Right lobe of liver (tissue), 6 donors: ENCODE measurements at regions not wholly inside any gene's neighbourhood (a gene's known extent, or its start where the extent isn't known, plus 50 kb on each side); places are given as distances from the start of the nearest gene placed in this dataset.

Source experiments
- ATAC-seq, 4 donors: fragments of 200-7000 bp; cut with Tn5 transposase; one replicate each; pipeline ENCODE4 v1.9.1; 2020; ENCODE audit warnings: mild to moderate bottlenecking in 4 of 4, moderate library complexity in 4 of 4
- DNase-seq, 3 donors: peaks; one replicate each; pipeline ENCODE4 v3.0.0-alpha.2; 2020
- H3K27ac ChIP-seq, 3 donors: fragments of 200-600 bp; one replicate each; pipeline ENCODE4 v1.8.0; 2022
- H3K27me3 ChIP-seq, 2 donors: fragments of 200-600 bp; one replicate each; pipeline ENCODE4 v1.8.0; 2022
- H3K36me3 ChIP-seq, 4 donors: fragments of 200-600 bp; sonication (generic) in 1 of 4; one replicate each; pipeline versions ENCODE4 v1.5.1 to v1.8.0; 2017 to 2022; ENCODE audit warnings: control low read depth in 1 of 4
- H3K4me1 ChIP-seq, 4 donors: fragments of 200-600 bp; sonication (generic) in 1 of 4; one replicate each; pipeline versions ENCODE4 v1.5.1 to v1.8.0; 2017 to 2022; ENCODE audit warnings: control low read depth in 1 of 4
- H3K4me3 ChIP-seq, 3 donors: fragments of 200-600 bp; one replicate each; pipeline ENCODE4 v1.8.0; 2022
- H3K9me3 ChIP-seq, 4 donors: fragments of 200-600 bp; sonication (generic) in 1 of 4; one replicate each; pipeline versions ENCODE4 v1.5.1 to v1.8.0; 2017 to 2022; ENCODE audit warnings: control low read depth in 1 of 4
- POLR2A ChIP-seq: fragments of 450-650 bp; IDR thresholded peaks from one replicate; pipeline ENCODE4 v1.6.1; 2017; ENCODE audit warnings: antibody characterized with exemption, mild to moderate bottlenecking
- WGBS: methylation state at CpG from one replicate; pipeline ENCODE4 v1.1.6; 2018; ENCODE audit warnings: low coverage, low lambda C conversion rate; ENCODE audit not compliant: insufficient coverage; ENCODE audit errors: missing lambda C conversion rate; 5-methylcytosine and 5-hydroxymethylcytosine counted together
- intact Hi-C, 2 donors: fragments of 100-400 bp; cut with DNase I; formaldehyde crosslinking; loops; one replicate each; pipeline versions ENCODE4 v1.11.2 to v1.14.1; 2022
- TF ChIP-seq, protein P1 (sequence below), 4 donors: fragments of 200-600 bp in 3 of 4; fragments of 450-650 bp in 1 of 4; IDR thresholded peaks; one replicate each; pipeline versions ENCODE4 v1.5.1 to v1.8.0; 2016 to 2022; ENCODE audit warnings: antibody characterized with exemption in 4 of 4, mild to moderate bottlenecking in 2 of 4
- donor health status: DM: no; HTN: yes; CAD: no.
- donor health status: DM: no; HTN: no; CAD: no.
- donor health status: DM: no; HTN: no; CAD: no.
- donor health status: DM: no; HTN: yes; CAD: no.
- donor health status: DM: no; HTN: yes; CAD: no.

DNA sequence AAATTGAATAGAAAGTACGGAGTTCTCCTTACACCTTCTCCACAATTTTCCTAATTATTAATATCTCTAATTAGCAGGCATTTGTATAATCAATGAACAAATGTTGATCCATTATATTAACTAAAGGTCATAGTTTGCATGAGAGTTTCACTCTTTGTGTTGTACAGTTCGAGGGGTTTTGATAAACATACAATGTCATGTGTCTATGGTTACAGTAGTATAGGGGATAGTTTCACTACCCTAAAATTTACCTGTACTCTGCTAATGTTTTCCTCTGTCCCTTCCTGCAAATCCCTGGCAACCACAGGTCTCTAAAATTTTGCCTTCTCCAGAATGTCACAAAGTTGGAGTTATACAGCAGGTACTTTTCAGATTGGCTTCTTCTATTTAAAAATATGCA lies 1199.8 kb upstream of the GJE1 start:
- intact Hi-C loops = no loop called here
- no peak for ATAC-seq
- no peaks in the 10 kb centered on the region for H3K4me1 ChIP-seq
- WGBS = 70% methylated on average over 2 of the region's 2 CpGs
- no peak overlapping the region for H3K27ac ChIP-seq
- H3K36me3 ChIP-seq = no peaks in the 10 kb centered on the region
- no peaks in the 10 kb centered on the region for H3K27me3 ChIP-seq
- H3K9me3 ChIP-seq = no peaks in the 10 kb centered on the region
- no peak for TF ChIP-seq POLR2A
- TF ChIP-seq, protein P1, sequence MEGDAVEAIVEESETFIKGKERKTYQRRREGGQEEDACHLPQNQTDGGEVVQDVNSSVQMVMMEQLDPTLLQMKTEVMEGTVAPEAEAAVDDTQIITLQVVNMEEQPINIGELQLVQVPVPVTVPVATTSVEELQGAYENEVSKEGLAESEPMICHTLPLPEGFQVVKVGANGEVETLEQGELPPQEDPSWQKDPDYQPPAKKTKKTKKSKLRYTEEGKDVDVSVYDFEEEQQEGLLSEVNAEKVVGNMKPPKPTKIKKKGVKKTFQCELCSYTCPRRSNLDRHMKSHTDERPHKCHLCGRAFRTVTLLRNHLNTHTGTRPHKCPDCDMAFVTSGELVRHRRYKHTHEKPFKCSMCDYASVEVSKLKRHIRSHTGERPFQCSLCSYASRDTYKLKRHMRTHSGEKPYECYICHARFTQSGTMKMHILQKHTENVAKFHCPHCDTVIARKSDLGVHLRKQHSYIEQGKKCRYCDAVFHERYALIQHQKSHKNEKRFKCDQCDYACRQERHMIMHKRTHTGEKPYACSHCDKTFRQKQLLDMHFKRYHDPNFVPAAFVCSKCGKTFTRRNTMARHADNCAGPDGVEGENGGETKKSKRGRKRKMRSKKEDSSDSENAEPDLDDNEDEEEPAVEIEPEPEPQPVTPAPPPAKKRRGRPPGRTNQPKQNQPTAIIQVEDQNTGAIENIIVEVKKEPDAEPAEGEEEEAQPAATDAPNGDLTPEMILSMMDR (IDR thresholded peaks at IDR 0.05) = no peak
- no peak overlapping the region for H3K4me3 ChIP-seq
- DNase-seq = no peak

DNA sequence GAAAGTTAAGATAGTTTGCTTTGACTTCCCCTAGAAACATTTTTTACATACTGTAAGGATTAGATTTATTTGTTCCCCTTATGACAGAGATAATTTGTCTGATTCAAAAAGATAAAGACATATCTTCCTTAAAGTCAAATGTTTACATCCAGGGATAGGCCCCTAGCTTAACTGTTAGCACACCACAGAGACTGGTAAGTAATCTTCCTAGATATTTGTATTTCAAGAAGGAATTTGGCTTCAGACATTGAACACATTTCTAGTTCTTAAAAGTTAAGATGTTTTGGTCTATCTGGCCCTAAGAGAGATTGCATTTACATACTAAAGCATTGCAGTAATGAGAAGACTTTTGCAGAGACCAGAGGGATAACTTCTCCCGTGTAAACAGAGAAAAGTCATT lies 1201.1 kb upstream of the GJE1 start:
- no peak overlapping the region for H3K4me3 ChIP-seq
- intact Hi-C loops = no loop called here
- H3K36me3 ChIP-seq = peaks cover 0 to 4% (median 0%) of the 10 kb centered on the region in 4 donors
- H3K27ac ChIP-seq = no peak overlapping the region
- no peaks in the 10 kb centered on the region for H3K4me1 ChIP-seq
- WGBS = 59% methylated on average over 1 of the region's 1 CpG
- ATAC-seq (no peak), DNase-seq (no peak)
- no peaks in the 10 kb centered on the region for H3K27me3 ChIP-seq
- TF ChIP-seq, protein P1 (IDR thresholded peaks at IDR 0.05) = no peak
- no peak for TF ChIP-seq POLR2A
- no peaks in the 10 kb centered on the region for H3K9me3 ChIP-seq

DNA sequence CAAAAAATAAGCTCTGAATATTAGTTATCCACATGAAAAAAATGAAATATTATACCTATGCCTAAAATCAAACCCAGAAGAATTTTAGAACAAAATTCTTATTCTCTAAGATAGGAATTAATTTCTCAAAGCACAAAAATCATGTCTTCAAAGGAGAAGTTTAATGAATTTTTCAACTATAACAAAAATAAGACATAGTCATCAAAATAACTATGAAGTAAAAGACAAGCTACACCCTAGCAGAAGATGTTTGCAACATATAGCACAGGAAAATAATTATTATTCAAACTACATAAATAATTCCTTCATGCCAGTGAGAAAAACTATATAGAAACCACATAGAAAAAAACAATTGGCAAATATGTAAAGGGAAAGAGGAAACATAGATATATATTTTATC lies 1203.6 kb upstream of the GJE1 start:
- no peak for DNase-seq

DNA sequence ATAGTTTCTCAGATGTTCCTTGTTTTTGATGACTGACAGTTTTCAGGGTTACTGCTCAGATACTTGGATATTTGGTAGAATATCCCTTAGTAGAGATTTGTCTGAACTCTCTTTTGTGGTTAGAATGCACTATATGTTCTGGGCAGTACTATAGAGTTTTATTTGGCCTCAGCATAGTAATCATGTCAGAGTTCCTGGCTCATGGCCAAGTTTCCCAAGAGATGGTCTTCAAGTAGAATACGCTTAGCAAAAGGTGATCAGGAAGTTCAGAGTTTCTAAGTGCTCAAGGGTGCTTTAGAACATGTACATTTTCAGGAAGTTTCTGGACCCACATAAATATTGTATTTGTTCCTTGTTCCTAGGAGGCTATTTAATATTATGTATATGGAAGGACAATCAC lies 1209.7 kb upstream of the GJE1 start:
- no peak for ATAC-seq
- whole genome bisulfite sequencing = 73% methylated on average over 1 of the region's 1 CpG
- H3K4me3 ChIP-seq = no peak overlapping the region
- DNase-seq = no peak
- TF ChIP-seq, protein P1 (IDR thresholded peaks at IDR 0.05) = no peak
- no peak for TF ChIP-seq POLR2A
- H3K9me3 ChIP-seq = no peaks in the 10 kb centered on the region
- intact Hi-C loops = no loop called here
- no peaks in the 10 kb centered on the region for H3K27me3 ChIP-seq
- H3K4me1 ChIP-seq = no peaks in the 10 kb centered on the region
- peaks cover 0 to 4% (median 0%) of the 10 kb centered on the region in 4 donors for H3K36me3 ChIP-seq
- H3K27ac ChIP-seq = no peak overlapping the region

More for the DNA sequence above, 1203.6 kb upstream of the GJE1 start:
- ATAC-seq = no peak
- Histone ChIP-seq H3K9me3 (no peaks in the 10 kb centered on the region), H3K27ac (no peak overlapping the region), H3K4me1 (no peaks in the 10 kb centered on the region), H3K4me3 (no peak overlapping the region), H3K27me3 (no peaks in the 10 kb centered on the region), H3K36me3 (peaks cover 0 to 4% (median 0%) of the 10 kb centered on the region in 4 donors)
- intact Hi-C loops = no loop called here
- no peak for TF ChIP-seq POLR2A
- TF ChIP-seq, protein P1 (IDR thresholded peaks at IDR 0.05) = no peak
